Lower leg skin (tissue), 4 donors: ENCODE measurements at regions not wholly inside any gene's neighbourhood (a gene's known extent, or its start where the extent isn't known, plus 50 kb on each side); places are given as distances from the start of the nearest gene placed in this dataset.

Experiments
- DNase-seq, 2 donors: peaks; one replicate each; pipeline ENCODE4 v3.0.0-alpha.2; 2019; ENCODE audit warnings: low spot score in 2 of 2
- H3K4me3 ChIP-seq: fragments of 200-600 bp; sonication (generic); 2 replicates; pipeline ENCODE4 v1.5.1; 2017; ENCODE audit warnings: mild to moderate bottlenecking, low read depth; ENCODE audit not compliant: poor library complexity, severe bottlenecking
- CTCF ChIP-seq, 3 donors: fragments of 450-650 bp; IDR thresholded peaks; one replicate each; pipeline ENCODE4 v1.5.1; 2016; ENCODE audit warnings: antibody characterized with exemption in 3 of 3, mild to moderate bottlenecking in 3 of 3, moderate library complexity in 2 of 3
- POLR2A ChIP-seq, 2 donors: fragments of 450-650 bp; IDR thresholded peaks; one replicate each; pipeline ENCODE4 v1.6.1; 2016 to 2017; ENCODE audit warnings: antibody characterized with exemption in 2 of 2, mild to moderate bottlenecking in 1 of 2, moderate library complexity in 1 of 2
- WGBS, 2 donors: methylation state at CpG; one replicate each; pipeline ENCODE4 v1.1.5; 2018; 5-methylcytosine and 5-hydroxymethylcytosine counted together
- intact Hi-C: fragments of 100-400 bp; cut with DNase I; formaldehyde crosslinking; loops from one replicate; pipeline ENCODE4 v1.15.0; 2023; ENCODE audit warnings: low total_unique reads

GRCh38 chr10:44467900-44468299, 83.0 kb upstream of the CXCL12 start:
- intact Hi-C loops: no loop called here
- 74 to 75% methylated on average over 4 of the region's 4 CpGs for WGBS, 2 donors
- no peak for TF ChIP-seq CTCF (IDR thresholded peaks at IDR 0.05)
- no peak for TF ChIP-seq POLR2A (IDR thresholded peaks at IDR 0.05)
- H3K4me3 ChIP-seq: no peak overlapping the region
- no peak for DNase-seq

GRCh38 chr10:44468525-44468924, 83.6 kb upstream of the CXCL12 start:
- intact Hi-C loops: no loop called here
- WGBS, 2 donors: 87 to 89% methylated on average over 11 of the region's 11 CpGs
- no peak overlapping the region for H3K4me3 ChIP-seq
- no peak for TF ChIP-seq POLR2A (IDR thresholded peaks at IDR 0.05)
- no peak for TF ChIP-seq CTCF (IDR thresholded peaks at IDR 0.05)
- no peak for DNase-seq

- WGBS, 2 donors: 73 to 78% methylated on average over 4 of the region's 4 CpGs
- intact Hi-C loops: no loop called here
- H3K4me3 ChIP-seq: no peak overlapping the region
- no peak for DNase-seq
- no peak for TF ChIP-seq CTCF (IDR thresholded peaks at IDR 0.05)
- no peak for TF ChIP-seq POLR2A (IDR thresholded peaks at IDR 0.05)
Observed at GRCh38 chr10:44468965-44469364, 84.1 kb upstream of the CXCL12 start.

GRCh38 chr10:44470784-44471183, 85.9 kb upstream of the CXCL12 start:
- no peak for TF ChIP-seq POLR2A (IDR thresholded peaks at IDR 0.05)
- TF ChIP-seq CTCF (IDR thresholded peaks at IDR 0.05): no peak
- DNase-seq: no peak
- H3K4me3 ChIP-seq: no peak overlapping the region
- WGBS, 2 donors: 56 to 60% methylated on average over 2 of the region's 2 CpGs
- intact Hi-C loops: no loop called here

GRCh38 chr10:44471410-44471809, 86.5 kb upstream of the CXCL12 start:
- WGBS, 2 donors: 79 to 82% methylated on average over 5 of the region's 5 CpGs
- no peak overlapping the region for H3K4me3 ChIP-seq
- TF ChIP-seq POLR2A (IDR thresholded peaks at IDR 0.05) (no peak), CTCF (IDR thresholded peaks at IDR 0.05) (no peak)
- intact Hi-C loops: no loop called here
- DNase-seq: no peak

GRCh38 chr10:44473146-44473545, 88.2 kb upstream of the CXCL12 start:
- TF ChIP-seq CTCF (IDR thresholded peaks at IDR 0.05) (no peak), POLR2A (IDR thresholded peaks at IDR 0.05) (no peak)
- no peak for DNase-seq
- intact Hi-C loops: no loop called here
- H3K4me3 ChIP-seq: no peak overlapping the region
- 45 to 56% methylated on average over 3 of the region's 3 CpGs for WGBS, 2 donors
